WTC11 (cell line): ENCODE measurements at regions not wholly inside any gene's neighbourhood (a gene's known extent, or its start where the extent isn't known, plus 50 kb on each side); places are given as distances from the start of the nearest gene placed in this dataset.

ENCODE experiments used
- ATAC-seq: fragments of 200-7000 bp; cut with Tn5 transposase; 2 replicates; pipeline ENCODE4 v1.10.0; 2021; ENCODE audit warnings: mild to moderate bottlenecking, moderate library complexity
- CTCF ChIA-PET: fragments of 300-600 bp; sonication (Branson Sonifier 250); formaldehyde crosslinking; loops from one replicate; lab custom pipeline; 2021; ENCODE audit warnings: antibody characterized with exemption; lab: Charles Lee
- POLR2A ChIA-PET: fragments of 350-600 bp; sonication (Branson Sonifier 250); formaldehyde crosslinking; loops from one replicate; lab custom pipeline; 2021; ENCODE audit warnings: antibody characterized with exemption; lab: Charles Lee
- DNase-seq: peaks from one replicate; pipeline ENCODE4 v3.0.0; 2021; ENCODE audit warnings: low spot score
- H3K27ac Mint-ChIP-seq: 2 replicates; pipeline ENCODE4 v1.8.0; 2021; ENCODE audit warnings: mixed read lengths
- H3K27me3 Mint-ChIP-seq: 2 replicates; pipeline ENCODE4 v1.8.0; 2021; ENCODE audit warnings: low read depth, mild to moderate bottlenecking, moderate library complexity, mixed read lengths
- H3K36me3 Mint-ChIP-seq: 2 replicates; pipeline ENCODE4 v1.8.0; 2021; ENCODE audit warnings: mixed read lengths
- H3K4me1 Mint-ChIP-seq: 2 replicates; pipeline ENCODE4 v1.8.0; 2022; ENCODE audit warnings: mixed read lengths
- H3K4me3 Mint-ChIP-seq: 2 replicates; pipeline ENCODE4 v1.8.0; 2021; ENCODE audit warnings: mild to moderate bottlenecking, moderate library complexity, mixed read lengths
- H3K9me3 Mint-ChIP-seq: 2 replicates; pipeline ENCODE4 v1.8.0; 2021; ENCODE audit warnings: mixed read lengths
- ATF1 ChIP-seq: sonication (generic); formaldehyde crosslinking; IDR thresholded peaks from 2 replicates; pipeline ENCODE4 v1.8.1; 2023; ENCODE audit warnings: mild to moderate bottlenecking, moderate library complexity, missing genetic modification reagents
- CREB1 ChIP-seq: sonication (generic); formaldehyde crosslinking; IDR thresholded peaks from 2 replicates; pipeline ENCODE4 v1.8.0; 2023; ENCODE audit warnings: mild to moderate bottlenecking, missing genetic modification reagents
- EMX1 ChIP-seq: fragments of 250-450 bp; sonication (Bioruptor Pico); IDR thresholded peaks from 2 replicates; pipeline ENCODE4 v1.8.0; 2021; ENCODE audit warnings: mild to moderate bottlenecking
- ESRRA ChIP-seq: sonication (generic); formaldehyde crosslinking; IDR thresholded peaks from 2 replicates; pipeline ENCODE4 v1.8.1; 2022; ENCODE audit warnings: mild to moderate bottlenecking, missing genetic modification reagents, borderline replicate concordance
- JUN ChIP-seq: sonication (generic); formaldehyde crosslinking; IDR thresholded peaks from 2 replicates; pipeline ENCODE4 v1.8.0; 2023; ENCODE audit warnings: mild to moderate bottlenecking, missing genetic modification reagents
- MYBL2 ChIP-seq: sonication (generic); formaldehyde crosslinking; IDR thresholded peaks from 2 replicates; pipeline ENCODE4 v1.8.1; 2023; ENCODE audit warnings: mild to moderate bottlenecking, moderate library complexity, missing genetic modification reagents
- OVOL2 ChIP-seq: fragments of 250-450 bp; sonication (Bioruptor Pico); IDR thresholded peaks from 2 replicates; pipeline ENCODE4 v1.9.0; 2021; ENCODE audit warnings: mild to moderate bottlenecking, borderline replicate concordance
- SMAD4 ChIP-seq: sonication (generic); formaldehyde crosslinking; IDR thresholded peaks from 2 replicates; pipeline ENCODE4 v1.8.0; 2022; ENCODE audit warnings: mild to moderate bottlenecking, missing genetic modification reagents
- ZNF121 ChIP-seq: sonication (generic); formaldehyde crosslinking; IDR thresholded peaks from 2 replicates; pipeline ENCODE4 v1.8.0; 2023; ENCODE audit warnings: missing genetic modification reagents
- ZNF219 ChIP-seq: sonication (generic); formaldehyde crosslinking; IDR thresholded peaks from 2 replicates; pipeline ENCODE4 v1.8.0; 2023; ENCODE audit warnings: missing genetic modification reagents, mild to moderate bottlenecking, borderline replicate concordance
- ZNF671 ChIP-seq: fragments of 250-450 bp; sonication (Bioruptor Pico); IDR thresholded peaks from 2 replicates; pipeline ENCODE4 v1.8.0; 2021; ENCODE audit warnings: mild to moderate bottlenecking
- TF ChIP-seq, protein P1 (sequence below): sonication (generic); formaldehyde crosslinking; IDR thresholded peaks from 2 replicates; pipeline ENCODE4 v1.8.1; 2023; ENCODE audit warnings: mild to moderate bottlenecking, moderate library complexity, missing genetic modification reagents
- TF ChIP-seq, protein P2 (sequence below): sonication (generic); formaldehyde crosslinking; conservative IDR thresholded peaks from 2 replicates; pipeline ENCODE4 v1.8.1; 2023; ENCODE audit warnings: mild to moderate bottlenecking, low read depth, missing genetic modification reagents, moderate library complexity
- TF ChIP-seq, protein P3 (sequence below): sonication (generic); formaldehyde crosslinking; IDR thresholded peaks from 2 replicates; pipeline ENCODE4 v1.8.1; 2023; ENCODE audit warnings: mild to moderate bottlenecking, missing genetic modification reagents, borderline replicate concordance
- TF ChIP-seq, protein P4 (sequence below): sonication (generic); formaldehyde crosslinking; IDR thresholded peaks from 2 replicates; pipeline ENCODE4 v1.8.0; 2023; ENCODE audit warnings: missing genetic modification reagents, mild to moderate bottlenecking, borderline replicate concordance
- TF ChIP-seq, protein P5 (sequence below): sonication (generic); formaldehyde crosslinking; IDR thresholded peaks from 2 replicates; pipeline ENCODE4 v1.8.1; 2023; ENCODE audit warnings: mild to moderate bottlenecking, missing genetic modification reagents, moderate library complexity
- TF ChIP-seq, protein P6 (sequence below): sonication (generic); formaldehyde crosslinking; IDR thresholded peaks from 2 replicates; pipeline ENCODE4 v1.8.1; 2023; ENCODE audit warnings: mild to moderate bottlenecking, missing genetic modification reagents

DNA sequence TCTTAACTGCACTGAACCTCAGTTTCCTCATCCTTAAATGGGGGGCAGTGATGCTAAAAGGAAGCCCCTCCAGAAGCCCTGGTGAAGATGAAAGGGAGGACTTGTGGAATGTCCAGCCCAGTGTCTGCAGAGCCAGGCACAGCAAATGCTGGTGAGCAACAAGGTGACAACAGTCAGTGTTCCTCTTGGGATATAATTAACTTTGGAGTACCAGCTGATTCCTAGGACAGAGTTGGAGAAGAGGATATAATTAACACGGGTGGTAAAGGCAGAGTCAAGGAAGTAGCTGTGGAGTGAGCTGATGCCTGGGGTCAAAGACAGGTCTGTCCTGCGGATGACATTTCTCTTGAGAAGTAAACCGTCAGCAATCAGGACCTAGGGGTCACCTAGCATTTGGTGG, 60.7 kb upstream of the MRPS6 start:
- Mint-ChIP-seq H3K4me3 (no peak overlapping the region), H3K9me3 (peaks cover 48% of the 10 kb centered on the region), H3K4me1 (peaks cover 8% of the 10 kb centered on the region), H3K27ac (no peak overlapping the region), H3K36me3 (peaks cover 2% of the 10 kb centered on the region), H3K27me3 (0 out of 2 replicates have a peak, but pooled peaks cover 2% of the 10 kb centered on the region)
- no peak for DNase-seq
- CTCF ChIA-PET = no interaction called here
- ATAC-seq = no peak
- POLR2A ChIA-PET = no interaction called here
- no peak for TF ChIP-seq OVOL2
- TF ChIP-seq ZNF121 (CRISPR knock-in tag) = no peak
- TF ChIP-seq CREB1 = no peak

DNA sequence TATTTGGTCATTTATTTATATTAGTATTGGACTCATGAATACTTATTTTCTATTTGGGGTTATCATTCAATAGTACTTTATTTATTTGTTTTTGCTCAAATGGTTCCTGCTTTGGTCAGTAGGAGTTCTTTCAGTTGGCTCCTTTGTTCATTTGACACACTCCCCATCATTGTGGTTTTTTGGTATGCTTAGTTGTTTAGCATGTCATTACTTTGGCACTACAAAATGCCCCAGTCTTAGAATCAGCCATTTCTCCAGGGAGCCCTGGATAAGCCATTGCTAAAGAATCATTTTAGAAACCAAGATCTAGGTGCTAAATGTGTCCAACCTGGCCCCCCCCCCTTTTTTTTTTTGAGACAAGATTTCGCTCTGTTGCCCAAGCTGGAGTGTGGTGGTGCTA, 61.7 kb upstream of the MRPS6 start:
- Mint-ChIP-seq H3K27me3 (0 out of 2 replicates have a peak, but pooled peaks cover 2% of the 10 kb centered on the region), H3K9me3 (peaks cover 44% of the 10 kb centered on the region)
- CTCF ChIA-PET = no interaction called here

DNA sequence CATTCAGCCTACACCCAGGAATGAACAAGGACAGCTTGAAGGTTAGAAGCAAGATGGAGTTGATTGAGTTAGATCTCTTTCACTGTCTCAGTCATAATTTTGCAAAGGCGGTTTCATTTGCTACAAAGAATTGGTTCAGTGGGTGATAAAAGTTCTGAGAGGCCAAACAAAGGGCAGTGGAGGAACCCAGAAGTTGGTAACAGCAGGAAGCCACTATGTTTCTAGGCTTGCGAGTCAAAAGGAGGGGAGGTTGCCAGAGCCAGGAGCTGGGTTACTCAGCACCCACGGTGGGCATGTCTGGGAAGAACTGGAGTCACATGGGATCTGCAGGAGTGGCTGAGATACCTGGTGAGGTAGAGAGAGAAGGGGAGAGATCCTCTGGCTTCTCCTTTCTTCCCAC, 64.2 kb upstream of the MRPS6 start:
- no peak overlapping the region for H3K27ac Mint-ChIP-seq
- no peak for ATAC-seq
- no peak for TF ChIP-seq SMAD4 (CRISPR knock-in tag)
- TF ChIP-seq, protein P1, sequence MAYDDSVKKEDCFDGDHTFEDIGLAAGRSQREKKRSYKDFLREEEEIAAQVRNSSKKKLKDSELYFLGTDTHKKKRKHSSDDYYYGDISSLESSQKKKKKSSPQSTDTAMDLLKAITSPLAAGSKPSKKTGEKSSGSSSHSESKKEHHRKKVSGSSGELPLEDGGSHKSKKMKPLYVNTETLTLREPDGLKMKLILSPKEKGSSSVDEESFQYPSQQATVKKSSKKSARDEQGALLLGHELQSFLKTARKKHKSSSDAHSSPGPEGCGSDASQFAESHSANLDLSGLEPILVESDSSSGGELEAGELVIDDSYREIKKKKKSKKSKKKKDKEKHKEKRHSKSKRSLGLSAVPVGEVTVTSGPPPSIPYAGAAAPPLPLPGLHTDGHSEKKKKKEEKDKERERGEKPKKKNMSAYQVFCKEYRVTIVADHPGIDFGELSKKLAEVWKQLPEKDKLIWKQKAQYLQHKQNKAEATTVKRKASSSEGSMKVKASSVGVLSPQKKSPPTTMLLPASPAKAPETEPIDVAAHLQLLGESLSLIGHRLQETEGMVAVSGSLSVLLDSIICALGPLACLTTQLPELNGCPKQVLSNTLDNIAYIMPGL = no peak
- TF ChIP-seq MYBL2 (CRISPR knock-in tag) = no peak
- TF ChIP-seq, protein P2, sequence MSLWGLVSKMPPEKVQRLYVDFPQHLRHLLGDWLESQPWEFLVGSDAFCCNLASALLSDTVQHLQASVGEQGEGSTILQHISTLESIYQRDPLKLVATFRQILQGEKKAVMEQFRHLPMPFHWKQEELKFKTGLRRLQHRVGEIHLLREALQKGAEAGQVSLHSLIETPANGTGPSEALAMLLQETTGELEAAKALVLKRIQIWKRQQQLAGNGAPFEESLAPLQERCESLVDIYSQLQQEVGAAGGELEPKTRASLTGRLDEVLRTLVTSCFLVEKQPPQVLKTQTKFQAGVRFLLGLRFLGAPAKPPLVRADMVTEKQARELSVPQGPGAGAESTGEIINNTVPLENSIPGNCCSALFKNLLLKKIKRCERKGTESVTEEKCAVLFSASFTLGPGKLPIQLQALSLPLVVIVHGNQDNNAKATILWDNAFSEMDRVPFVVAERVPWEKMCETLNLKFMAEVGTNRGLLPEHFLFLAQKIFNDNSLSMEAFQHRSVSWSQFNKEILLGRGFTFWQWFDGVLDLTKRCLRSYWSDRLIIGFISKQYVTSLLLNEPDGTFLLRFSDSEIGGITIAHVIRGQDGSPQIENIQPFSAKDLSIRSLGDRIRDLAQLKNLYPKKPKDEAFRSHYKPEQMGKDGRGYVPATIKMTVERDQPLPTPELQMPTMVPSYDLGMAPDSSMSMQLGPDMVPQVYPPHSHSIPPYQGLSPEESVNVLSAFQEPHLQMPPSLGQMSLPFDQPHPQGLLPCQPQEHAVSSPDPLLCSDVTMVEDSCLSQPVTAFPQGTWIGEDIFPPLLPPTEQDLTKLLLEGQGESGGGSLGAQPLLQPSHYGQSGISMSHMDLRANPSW = no peak
- TF ChIP-seq, protein P3, sequence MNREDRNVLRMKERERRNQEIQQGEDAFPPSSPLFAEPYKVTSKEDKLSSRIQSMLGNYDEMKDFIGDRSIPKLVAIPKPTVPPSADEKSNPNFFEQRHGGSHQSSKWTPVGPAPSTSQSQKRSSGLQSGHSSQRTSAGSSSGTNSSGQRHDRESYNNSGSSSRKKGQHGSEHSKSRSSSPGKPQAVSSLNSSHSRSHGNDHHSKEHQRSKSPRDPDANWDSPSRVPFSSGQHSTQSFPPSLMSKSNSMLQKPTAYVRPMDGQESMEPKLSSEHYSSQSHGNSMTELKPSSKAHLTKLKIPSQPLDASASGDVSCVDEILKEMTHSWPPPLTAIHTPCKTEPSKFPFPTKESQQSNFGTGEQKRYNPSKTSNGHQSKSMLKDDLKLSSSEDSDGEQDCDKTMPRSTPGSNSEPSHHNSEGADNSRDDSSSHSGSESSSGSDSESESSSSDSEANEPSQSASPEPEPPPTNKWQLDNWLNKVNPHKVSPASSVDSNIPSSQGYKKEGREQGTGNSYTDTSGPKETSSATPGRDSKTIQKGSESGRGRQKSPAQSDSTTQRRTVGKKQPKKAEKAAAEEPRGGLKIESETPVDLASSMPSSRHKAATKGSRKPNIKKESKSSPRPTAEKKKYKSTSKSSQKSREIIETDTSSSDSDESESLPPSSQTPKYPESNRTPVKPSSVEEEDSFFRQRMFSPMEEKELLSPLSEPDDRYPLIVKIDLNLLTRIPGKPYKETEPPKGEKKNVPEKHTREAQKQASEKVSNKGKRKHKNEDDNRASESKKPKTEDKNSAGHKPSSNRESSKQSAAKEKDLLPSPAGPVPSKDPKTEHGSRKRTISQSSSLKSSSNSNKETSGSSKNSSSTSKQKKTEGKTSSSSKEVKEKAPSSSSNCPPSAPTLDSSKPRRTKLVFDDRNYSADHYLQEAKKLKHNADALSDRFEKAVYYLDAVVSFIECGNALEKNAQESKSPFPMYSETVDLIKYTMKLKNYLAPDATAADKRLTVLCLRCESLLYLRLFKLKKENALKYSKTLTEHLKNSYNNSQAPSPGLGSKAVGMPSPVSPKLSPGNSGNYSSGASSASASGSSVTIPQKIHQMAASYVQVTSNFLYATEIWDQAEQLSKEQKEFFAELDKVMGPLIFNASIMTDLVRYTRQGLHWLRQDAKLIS (CRISPR knock-in tag) = no peak
- TF ChIP-seq, protein P4, sequence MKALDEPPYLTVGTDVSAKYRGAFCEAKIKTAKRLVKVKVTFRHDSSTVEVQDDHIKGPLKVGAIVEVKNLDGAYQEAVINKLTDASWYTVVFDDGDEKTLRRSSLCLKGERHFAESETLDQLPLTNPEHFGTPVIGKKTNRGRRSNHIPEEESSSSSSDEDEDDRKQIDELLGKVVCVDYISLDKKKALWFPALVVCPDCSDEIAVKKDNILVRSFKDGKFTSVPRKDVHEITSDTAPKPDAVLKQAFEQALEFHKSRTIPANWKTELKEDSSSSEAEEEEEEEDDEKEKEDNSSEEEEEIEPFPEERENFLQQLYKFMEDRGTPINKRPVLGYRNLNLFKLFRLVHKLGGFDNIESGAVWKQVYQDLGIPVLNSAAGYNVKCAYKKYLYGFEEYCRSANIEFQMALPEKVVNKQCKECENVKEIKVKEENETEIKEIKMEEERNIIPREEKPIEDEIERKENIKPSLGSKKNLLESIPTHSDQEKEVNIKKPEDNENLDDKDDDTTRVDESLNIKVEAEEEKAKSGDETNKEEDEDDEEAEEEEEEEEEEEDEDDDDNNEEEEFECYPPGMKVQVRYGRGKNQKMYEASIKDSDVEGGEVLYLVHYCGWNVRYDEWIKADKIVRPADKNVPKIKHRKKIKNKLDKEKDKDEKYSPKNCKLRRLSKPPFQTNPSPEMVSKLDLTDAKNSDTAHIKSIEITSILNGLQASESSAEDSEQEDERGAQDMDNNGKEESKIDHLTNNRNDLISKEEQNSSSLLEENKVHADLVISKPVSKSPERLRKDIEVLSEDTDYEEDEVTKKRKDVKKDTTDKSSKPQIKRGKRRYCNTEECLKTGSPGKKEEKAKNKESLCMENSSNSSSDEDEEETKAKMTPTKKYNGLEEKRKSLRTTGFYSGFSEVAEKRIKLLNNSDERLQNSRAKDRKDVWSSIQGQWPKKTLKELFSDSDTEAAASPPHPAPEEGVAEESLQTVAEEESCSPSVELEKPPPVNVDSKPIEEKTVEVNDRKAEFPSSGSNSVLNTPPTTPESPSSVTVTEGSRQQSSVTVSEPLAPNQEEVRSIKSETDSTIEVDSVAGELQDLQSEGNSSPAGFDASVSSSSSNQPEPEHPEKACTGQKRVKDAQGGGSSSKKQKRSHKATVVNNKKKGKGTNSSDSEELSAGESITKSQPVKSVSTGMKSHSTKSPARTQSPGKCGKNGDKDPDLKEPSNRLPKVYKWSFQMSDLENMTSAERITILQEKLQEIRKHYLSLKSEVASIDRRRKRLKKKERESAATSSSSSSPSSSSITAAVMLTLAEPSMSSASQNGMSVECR (CRISPR knock-in tag) = no peak
- TF ChIP-seq EMX1 = no peak
- TF ChIP-seq ZNF219 (CRISPR knock-in tag) = no peak
- TF ChIP-seq, protein P5, sequence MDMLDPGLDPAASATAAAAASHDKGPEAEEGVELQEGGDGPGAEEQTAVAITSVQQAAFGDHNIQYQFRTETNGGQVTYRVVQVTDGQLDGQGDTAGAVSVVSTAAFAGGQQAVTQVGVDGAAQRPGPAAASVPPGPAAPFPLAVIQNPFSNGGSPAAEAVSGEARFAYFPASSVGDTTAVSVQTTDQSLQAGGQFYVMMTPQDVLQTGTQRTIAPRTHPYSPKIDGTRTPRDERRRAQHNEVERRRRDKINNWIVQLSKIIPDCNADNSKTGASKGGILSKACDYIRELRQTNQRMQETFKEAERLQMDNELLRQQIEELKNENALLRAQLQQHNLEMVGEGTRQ (CRISPR knock-in tag) = no peak
- TF ChIP-seq ATF1 (CRISPR knock-in tag) = no peak
- no peak for TF ChIP-seq ESRRA (CRISPR knock-in tag)

More for the DNA sequence above, 61.7 kb upstream of the MRPS6 start:
- POLR2A ChIA-PET = no interaction called here
- Mint-ChIP-seq H3K36me3 (peaks cover 2% of the 10 kb centered on the region), H3K27ac (no peak overlapping the region), H3K4me1 (peaks cover 8% of the 10 kb centered on the region), H3K4me3 (no peak overlapping the region)
- DNase-seq = no peak
- TF ChIP-seq, protein P6, sequence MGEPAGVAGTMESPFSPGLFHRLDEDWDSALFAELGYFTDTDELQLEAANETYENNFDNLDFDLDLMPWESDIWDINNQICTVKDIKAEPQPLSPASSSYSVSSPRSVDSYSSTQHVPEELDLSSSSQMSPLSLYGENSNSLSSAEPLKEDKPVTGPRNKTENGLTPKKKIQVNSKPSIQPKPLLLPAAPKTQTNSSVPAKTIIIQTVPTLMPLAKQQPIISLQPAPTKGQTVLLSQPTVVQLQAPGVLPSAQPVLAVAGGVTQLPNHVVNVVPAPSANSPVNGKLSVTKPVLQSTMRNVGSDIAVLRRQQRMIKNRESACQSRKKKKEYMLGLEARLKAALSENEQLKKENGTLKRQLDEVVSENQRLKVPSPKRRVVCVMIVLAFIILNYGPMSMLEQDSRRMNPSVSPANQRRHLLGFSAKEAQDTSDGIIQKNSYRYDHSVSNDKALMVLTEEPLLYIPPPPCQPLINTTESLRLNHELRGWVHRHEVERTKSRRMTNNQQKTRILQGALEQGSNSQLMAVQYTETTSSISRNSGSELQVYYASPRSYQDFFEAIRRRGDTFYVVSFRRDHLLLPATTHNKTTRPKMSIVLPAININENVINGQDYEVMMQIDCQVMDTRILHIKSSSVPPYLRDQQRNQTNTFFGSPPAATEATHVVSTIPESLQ (CRISPR knock-in tag) = no peak
- TF ChIP-seq JUN (CRISPR knock-in tag) (no peak), ZNF671 (no peak)
- no peak for ATAC-seq

More for the DNA sequence above, 64.2 kb upstream of the MRPS6 start:
- DNase-seq = no peak
- H3K27me3 Mint-ChIP-seq = no peaks in the 10 kb centered on the region
- ChIA-PET POLR2A (no interaction called here), CTCF (interaction anchor here (0.7 kb wide), 1 partner anchor 24 kb away, joined by 3 read pairs; no protein-coding TSS in a partner anchor)
- H3K4me1 Mint-ChIP-seq = peaks cover 8% of the 10 kb centered on the region
- no peak overlapping the region for H3K4me3 Mint-ChIP-seq
- H3K9me3 Mint-ChIP-seq = peaks cover 38% of the 10 kb centered on the region
- H3K36me3 Mint-ChIP-seq = peaks cover 2% of the 10 kb centered on the region
